Suppressor macrophage (primary cell): ENCODE measurements at regions not wholly inside any gene's neighbourhood (a gene's known extent, or its start where the extent isn't known, plus 50 kb on each side); places are given as distances from the start of the nearest gene placed in this dataset.

Experiments
- DNase-seq, 4 experiments: peaks; one replicate each; pipeline ENCODE4 v3.0.0-alpha.2; 2020 to 2022

DNA sequence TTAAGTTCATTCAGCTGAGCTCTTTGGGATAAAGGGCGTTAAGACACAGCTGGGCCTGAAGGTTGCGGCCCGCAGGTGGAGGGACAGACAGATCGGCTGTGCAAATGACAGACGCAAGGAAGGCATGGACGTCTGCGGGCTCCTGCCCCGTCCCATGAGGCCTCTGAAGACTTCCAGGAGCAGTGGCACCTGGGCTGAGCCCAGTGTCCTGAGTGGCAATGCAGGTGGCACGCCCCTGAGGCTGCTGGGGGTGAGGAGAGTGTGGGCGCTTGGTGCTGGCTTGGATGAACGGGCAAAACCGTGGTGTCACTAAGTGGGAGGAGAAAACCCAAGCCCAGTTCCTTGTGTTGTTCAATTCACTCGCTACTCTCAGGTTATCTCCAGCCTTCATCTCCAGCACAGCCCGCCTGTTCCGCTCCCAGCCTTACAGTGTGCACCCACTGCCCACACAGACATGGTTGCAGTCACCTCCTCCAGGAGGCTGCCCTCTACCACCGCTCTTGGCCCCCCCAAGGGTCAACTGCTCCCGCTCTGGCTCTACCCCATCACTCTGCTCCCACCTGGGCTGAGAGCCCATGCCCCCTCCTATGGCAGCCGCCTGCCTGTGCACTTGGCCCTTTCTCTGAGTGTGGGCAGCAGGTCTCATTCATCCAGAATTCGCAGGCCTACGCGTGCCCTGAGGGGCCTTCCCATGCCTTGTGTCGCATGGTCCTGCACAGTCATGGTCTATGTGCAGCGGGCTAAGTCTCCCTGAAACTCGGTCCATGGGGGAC is 50.3 kb downstream of the PTGR3 start:
- DNase-seq, result no peak

DNA sequence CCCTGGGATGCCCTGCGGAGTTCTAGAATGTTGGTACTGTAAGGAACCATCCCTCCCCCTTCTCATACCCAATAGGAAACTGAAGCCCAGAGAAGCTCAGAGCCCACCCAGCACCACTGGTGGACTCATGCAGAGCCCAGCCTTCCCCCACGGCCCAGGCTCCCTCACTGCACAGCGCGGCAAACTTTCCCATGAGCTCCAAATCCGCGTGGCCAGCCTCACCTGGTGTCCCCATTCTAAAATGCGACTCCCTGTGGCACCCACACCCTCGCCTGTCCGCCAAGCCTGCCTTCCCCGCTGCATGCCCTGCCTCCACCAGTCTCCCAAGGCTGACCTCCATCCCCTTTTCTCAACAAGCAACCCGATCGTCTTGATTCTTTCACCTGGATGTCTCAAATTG is 51.1 kb downstream of the PTGR3 start:
- DNase-seq, result no peak

DNA sequence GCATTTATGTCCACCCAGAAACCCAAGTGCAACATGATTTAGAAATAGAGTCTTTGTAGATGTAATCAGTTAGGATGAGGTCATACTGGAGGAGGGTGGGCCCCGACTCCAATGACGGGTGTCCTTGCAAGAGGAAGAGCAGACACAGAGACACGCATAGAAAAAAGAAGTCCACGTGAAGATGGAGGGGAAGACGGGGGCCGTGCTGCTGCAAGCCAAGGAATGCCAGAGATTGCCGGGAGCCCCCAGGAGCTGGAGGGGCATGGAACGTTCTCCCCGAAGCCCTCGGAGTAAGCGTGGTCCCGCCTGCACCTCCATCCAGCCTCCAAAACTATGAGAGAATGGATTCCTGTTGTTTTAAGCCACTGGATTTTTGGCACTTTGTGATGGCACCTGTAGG is 51.6 kb downstream of the PTGR3 start:
- DNase-seq, result no peak

DNA sequence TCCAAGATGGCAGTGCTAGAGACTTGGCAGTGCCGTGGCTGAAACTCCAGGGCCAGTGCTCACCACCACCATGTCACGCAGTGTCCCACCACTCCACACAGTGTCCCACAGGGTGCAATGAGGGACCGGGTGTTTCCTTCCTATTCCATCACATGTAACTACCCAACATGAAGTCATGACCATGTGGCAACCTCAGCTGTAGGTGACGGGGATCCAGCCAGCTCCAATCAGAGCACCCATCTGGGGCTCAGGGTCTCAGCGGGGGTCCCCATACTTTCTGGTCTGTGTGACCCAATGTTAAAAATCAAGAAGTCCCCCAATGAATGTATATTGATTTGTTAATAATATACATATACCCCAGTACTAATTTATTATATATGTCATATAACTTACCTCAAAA is 52.1 kb downstream of the PTGR3 start:
- DNase-seq, result no peak

DNA sequence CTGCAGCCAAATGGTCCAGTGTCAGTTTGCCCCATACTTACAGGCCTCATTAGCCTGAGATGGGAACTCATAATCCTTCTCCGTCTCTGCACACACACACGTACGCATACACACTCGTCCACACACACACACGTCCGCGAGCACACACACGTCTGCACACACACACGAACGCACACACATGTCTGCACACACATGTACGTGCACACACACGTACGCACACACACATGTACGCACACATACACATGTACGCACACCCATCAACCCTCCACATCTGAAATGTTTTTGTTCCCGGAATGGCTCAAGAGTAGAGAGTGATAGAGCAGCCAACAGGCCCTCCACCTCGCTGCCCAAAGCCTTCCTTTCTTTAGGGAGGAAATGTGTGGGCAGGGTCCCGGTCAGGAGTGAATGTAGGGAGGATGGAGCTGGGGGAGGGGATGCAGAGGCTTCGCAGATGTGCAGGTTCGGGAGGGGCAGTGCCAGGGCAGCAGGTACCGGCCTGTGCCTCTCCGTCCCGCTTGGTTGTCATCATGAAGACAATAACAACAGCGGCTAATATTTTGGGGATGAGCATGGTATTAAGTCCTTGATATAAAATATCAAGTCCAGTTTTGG is 52.7 kb downstream of the PTGR3 start:
- no peak for DNase-seq

DNA sequence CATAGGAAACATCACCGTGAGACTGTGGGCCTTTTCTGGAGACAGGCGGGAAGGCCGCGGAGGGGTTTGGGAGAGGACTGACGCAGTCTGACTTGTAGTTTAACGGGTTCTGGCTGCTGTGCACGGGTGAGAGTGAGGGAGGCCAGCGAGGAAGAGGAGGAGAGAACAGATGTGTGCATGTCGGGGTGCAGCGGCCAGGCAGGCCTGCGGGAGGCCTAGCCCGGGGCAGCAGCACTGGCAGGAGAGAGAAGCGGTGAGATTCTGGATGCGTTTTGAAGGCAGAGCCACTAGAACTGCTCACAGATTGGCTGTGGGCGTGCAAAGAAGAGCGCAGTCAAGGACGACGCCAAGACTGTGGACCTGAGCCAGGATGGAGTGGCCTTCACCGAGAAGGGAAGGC is 53.9 kb downstream of the PTGR3 start:
- no peak for DNase-seq

DNA sequence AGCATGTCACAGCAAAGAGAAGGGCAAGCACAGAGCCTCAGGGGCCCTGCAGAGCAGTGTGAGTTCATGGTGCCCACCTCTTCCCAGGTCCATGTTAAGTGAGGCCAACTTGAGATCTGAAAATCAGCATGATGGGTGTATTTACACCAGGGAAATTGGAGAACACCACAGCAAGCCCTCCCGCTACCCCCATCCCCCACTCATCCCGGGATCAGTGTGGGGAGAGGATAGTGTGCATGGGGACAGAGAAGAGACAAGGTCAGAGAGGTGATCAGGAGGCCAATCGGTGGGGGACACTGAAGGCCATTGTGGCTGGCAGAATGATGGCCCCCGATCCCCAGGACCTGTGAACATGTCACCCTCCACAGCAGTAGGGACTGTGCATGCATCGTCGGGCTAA is 54.7 kb downstream of the PTGR3 start:
- no peak for DNase-seq

DNA sequence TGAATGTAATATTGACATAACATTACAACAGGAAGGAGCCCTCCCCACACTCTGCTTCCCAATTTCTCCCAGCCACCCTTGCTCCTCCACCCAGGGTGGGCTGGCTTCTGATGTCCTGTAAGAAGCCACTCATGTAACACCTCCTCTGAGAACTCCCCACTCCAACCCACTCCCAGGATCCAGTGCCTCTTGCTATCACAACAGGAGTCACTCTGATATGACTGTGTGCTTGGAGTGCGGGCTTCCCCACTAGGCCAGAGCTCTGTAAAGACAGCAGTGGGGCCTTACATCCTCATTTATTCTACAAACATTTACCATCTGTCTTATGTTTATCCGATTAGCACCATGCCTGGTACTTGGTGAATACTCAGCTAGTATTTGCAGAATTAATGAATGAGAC is 65.1 kb downstream of the PTGR3 start:
- no peak for DNase-seq

DNA sequence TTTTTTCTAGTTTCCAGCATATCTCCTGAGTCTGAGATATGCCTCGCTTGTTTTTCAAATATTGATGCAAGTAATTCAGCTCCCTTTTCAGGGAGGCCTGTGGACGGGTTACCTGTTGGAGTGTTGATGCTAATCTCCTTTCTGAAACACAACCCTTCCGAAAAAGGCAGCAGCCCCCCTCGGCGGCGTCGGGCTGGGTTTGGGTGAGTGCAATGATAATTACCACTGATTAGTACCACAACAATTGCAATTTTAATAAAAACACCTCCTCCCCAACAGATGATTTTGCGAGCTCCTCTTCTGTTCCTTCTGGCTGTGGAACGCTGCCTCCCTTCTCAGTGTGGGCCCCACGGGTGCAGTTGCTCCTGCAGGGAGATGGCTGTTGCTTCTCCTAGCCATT is 66.3 kb downstream of the PTGR3 start:
- no peak for DNase-seq

DNA sequence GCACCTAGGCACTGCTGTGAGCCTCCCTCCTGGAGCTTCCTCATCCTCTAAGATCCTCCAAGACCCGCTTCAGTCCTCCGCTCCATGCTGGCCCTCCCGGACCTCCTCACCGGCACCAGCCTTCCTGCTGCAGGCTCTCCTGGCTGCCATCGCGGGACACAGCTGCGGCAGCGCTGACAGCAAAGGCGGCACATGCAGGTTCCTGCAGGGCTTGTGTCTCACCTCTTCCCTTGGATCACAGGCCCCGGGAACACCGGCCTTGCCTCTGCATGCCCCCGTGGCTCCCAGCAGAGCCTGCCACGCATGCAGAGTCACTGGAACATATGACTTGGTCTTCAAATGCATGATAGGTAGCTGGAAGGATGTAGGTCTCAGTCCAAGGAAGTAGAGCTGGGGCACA is 67.2 kb downstream of the PTGR3 start:
- DNase-seq, result no peak

DNA sequence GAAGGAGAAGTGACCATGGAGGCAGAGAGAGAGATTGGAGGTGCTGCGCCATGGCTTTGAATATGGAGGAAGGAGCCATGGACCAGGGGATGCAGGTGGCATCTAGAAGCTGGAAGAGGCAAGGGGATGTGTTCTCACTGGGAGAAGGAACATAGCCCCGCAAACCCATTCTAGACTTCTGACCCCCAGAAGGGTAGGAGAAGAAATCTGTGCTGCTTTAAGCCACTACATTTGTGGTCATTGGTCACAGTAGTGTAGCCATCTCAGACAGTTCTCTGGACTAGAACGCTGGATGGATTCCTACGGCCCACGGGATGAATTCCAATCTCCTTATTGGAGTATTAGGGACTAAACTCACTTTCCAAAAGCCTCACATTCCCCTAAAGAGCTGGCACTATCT is 67.8 kb downstream of the PTGR3 start:
- no peak for DNase-seq

DNA sequence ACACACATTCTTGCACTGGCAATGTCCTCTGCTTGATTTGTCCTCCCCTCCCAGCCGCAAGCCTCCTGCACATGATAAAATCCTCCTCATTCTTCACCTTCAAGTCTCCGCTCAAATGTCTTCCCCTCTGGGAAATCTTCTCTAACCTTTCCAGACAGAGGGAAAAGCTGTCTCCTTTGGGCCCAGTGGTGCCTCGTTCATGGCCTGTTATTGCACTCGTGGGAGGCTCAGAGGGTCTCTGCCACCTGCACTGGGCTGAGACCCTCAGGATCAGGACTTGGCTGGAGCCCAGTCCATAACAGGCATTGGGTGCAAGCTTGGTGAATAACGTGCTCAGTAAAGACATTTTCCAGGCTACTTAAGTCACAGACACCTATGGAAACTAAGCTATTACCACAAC is 68.6 kb downstream of the PTGR3 start:
- no peak for DNase-seq

DNA sequence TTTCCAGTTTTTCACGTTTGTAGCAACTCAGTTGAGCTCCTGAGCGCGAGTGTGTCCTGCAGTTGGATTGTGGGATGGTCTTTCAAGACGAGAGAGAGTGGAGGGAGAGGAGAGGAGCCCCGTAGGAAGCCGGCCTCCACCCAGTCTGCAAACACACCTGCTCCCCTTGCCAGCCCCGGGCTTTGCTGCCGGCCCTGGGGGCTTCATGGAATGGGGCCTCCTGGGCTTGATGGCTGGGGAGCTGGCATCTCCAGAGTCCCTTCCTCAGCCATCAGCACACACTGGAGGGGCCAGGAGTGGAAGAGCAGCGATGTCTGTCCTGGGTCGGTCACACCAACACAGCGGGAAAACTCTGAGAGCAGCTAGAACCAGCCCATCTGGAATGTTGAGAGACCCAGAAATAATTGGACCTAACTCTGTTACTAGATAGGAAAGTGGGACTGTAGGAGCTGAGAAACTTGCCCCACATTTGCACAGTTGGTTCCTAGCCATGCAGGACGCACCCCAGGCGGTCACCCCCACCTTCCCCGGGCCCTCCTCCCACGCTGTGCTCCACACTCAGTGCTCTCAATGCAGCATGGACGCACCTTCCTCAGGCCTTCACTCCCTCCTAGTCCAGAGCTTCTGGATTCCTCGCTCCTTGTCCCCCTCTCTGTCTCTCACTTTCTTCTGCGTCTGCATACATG is 69.6 kb downstream of the PTGR3 start:
- no peak for DNase-seq

DNA sequence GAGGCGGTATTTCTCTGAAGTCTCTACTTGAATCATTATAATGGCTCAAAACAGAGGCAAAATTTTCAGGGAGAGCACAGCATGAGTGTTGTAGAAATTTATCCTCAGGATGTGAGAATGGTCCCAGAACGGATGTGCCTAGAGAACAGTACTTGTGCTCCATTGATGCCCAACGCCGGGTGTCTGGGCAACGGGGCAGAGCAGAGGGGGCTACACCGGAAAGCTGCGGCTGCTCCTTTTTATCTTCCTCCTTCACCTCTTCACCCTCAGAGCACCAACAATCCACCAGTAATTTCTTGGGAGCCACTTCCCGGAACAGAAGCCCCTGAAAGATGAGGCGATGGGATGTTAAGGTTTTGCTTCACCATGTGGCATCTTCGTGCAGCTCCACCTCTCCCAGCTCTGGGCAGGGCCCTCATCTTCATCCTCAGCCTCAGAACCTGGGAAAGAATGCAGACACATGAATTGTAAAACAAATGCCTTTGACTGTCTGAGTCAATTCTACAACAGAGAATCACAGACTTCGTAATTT is 71.5 kb downstream of the PTGR3 start:
- no peak for DNase-seq

DNA sequence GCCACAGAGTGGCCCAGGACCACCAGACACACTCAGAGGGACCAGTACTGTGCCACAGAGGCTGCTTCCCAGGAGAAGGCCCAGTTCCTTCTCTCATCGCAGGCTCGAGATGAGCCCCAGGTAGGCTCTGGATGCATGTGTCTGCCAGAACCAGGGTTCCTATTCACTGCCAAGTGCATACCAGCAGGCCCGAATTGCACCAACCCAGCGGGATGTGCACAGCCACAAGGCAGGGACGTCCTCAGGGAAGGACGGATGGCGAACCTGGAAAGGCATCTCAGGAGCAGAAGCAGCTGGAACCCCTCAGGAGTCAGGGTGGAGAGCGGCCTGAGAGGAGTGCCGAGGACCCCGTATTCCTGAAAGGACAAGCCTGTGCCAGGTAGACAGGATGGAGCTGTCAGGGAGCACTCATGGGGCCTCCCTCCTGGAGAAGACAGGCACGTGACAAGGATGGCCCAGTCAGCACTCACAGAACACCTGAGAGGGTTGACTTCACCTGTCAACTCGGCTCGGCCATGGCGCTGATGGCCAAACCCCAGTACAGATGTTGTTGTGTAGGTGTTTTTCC is 73.7 kb downstream of the PTGR3 start:
- no peak for DNase-seq

DNA sequence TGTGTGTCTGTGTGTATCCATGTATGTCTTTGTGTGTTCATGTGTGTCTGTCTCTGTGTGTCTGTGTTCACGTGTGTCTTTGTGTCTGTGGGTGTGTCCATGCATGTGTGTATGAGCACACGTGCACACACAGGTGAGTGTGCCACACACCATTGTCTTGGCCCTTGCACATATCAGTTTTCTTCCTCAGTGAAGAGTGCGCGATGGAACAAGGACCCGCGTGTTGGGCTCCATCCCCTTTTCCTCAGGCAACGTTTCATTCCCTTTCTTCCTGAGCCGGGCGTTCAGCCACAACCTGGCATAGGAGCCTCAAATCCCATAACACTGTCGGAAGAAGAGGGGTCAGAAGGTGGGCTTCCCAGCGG is 74.3 kb downstream of the PTGR3 start:
- DNase-seq, result no peak

DNA sequence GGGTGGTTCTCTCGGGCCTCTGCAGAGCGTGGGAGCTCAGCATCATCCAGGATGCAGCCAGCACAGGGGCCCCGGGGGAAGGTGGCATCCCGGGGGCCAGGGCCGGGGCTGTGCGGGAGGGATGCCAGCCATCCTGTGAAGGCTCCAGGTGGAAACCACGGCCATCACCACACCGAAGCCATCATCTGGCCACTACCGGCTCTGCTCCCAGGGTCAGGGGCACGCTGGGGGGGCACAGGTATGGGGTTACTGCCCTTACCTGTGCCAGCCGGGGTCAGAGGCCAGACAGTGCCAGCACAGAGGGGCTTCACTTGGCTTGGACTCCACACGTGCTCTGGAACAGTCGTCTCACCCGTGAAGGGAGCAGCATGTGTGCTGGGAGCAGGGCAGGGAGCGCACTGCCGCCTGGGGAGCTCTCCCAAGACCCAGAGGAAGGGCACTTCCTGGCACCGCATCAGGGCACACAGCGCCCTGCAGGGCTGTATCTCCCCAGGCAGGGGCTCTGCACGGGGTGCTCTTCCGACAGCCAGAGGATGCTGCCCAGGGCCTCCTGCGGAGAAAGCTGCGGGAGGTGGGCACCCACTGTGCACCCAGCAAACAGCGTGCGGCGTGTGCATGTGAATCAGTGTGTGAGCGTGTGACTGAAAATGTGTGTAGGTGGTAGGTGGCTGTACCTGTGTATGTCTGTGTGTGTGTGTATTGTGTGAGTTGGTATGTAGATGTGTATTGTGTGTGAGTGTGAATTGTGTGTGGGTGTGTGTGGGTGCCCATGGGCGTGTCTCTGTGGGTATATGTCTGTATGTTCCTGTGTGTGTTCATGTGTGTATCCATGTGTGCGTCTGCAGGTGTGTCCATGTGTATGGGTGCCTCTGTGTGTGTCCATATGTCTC is 75.0 kb downstream of the PTGR3 start:
- no peak for DNase-seq

DNA sequence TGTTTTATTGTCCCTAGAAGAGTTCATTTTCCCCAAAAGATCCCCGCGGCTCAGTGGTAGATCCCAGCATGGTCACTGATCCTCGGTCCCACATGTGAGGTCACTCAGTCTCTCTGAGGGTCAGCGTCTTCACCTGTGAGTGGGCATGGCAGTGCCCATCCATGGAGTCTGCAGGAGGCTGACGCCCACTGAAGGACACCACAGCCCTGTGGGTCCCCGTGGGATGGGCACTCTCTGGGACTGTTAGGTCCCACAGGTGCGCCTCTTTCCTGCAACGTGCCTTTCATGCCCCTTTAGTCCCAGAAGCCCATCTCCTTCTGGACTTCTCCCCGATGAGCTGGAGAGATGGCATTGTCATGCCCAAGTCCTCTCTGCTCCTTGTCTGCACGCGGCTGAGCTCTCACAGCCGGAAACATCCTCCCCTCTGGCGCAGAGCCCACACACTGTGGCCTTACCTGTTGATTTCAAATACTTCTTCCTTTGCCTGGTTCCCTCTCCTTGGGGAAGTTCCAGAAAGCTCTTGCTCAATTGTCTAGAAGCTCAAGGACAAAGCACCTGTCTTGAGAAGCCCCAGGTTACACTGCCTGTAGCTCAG is 75.9 kb downstream of the PTGR3 start:
- no peak for DNase-seq

DNA sequence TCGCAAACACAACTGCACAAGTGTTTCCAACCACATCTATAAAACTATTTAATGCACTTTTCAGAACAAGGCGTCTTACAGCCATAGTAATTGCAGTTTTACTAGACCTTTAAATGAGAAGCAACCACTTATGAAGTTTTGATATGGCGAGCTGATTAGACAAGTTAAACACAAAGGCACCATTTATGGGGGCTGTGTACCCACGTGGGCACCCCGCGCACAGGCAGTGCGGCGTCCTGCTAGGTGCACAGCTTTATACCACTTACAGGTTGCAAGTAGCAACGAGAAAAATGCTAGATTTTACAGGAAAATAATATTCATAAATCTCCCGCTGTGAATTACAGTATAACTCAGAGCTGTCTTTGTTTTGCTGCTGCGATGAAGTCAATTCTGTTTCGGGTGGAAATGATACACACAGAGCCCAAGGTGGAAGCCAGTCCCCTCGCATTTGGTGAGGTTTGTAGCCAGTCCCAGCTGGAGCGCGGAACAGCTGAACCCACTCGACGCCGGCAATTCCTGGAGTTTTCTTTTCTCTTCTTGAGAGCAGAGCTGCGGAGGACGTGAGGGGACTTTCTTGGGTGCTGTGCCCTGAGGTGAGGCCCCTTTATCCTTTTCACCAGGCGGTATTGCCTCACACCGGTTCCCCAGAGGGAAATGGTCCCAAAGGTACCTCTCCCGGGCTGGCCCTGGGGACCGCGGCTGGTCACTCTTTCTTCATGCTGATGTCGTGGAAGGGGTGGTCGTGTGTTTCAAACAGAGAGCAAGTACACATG is 76.7 kb downstream of the PTGR3 start:
- DNase-seq, result no peak

DNA sequence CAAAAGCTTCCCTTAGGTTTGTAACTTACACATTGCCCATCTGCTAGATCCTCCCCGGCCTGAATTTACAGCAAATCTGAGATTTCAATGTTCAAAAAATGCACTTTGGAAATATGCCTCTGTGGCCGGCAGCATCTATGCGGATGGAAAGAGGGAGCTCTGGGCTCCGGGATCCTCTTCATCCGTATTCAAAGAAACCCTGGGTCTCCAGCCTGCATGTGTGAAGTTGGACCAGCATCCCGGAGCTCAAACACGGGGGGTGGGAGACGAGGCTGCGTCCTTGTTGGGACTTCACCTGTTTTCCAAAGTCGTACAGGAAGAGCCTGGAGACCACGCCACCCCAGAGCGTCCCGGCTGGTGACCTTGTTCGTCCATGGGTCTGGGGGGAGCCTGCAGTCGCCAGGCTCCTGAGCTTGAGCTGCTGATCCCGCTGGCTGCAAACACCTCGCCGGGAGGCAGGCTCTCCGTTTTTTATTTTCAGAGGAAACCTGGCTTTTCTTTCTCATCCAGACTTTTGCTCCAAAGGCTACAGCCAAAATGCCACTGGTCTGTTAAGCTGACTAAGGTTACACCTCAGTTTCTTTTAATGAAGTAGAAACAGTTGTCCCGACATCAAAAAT is 77.4 kb downstream of the PTGR3 start:
- DNase-seq, result no peak
